Loucy (cell line): ENCODE measurements at regions not wholly inside any gene's neighbourhood (a gene's known extent, or its start where the extent isn't known, plus 50 kb on each side); places are given as distances from the start of the nearest gene placed in this dataset.

Source experiments
- H2AFZ ChIP-seq: fragments of 200-600 bp; sonication (generic); 2 replicates; pipeline ENCODE4 v1.6.0; 2016; ENCODE audit warnings: antibody characterized with exemption, mild to moderate bottlenecking, low read length, moderate library complexity
- H3F3A ChIP-seq: fragments of 200-600 bp; 2 replicates; pipeline ENCODE4 v1.6.0; 2016; ENCODE audit warnings: antibody characterized with exemption, low read depth, mild to moderate bottlenecking
- H3K27me3 ChIP-seq: fragments of 200-600 bp; sonication (generic); 2 replicates; pipeline ENCODE4 v1.6.1; 2014; ENCODE audit warnings: low read length, mild to moderate bottlenecking; ENCODE audit not compliant: insufficient read depth, poor library complexity, severe bottlenecking
- H3K36me3 ChIP-seq: fragments of 200-600 bp; sonication (generic); 2 replicates; pipeline ENCODE4 v1.6.1; 2016; ENCODE audit warnings: low read length; ENCODE audit not compliant: insufficient read depth
- H3K4me1 ChIP-seq: fragments of 200-600 bp; sonication (generic); 2 replicates; pipeline ENCODE4 v1.5.1; 2014; ENCODE audit warnings: low read length, mild to moderate bottlenecking; ENCODE audit not compliant: insufficient read depth, poor library complexity, severe bottlenecking
- H3K4me2 ChIP-seq: fragments of 200-600 bp; sonication (generic); 2 replicates; pipeline ENCODE4 v1.6.0; 2014; ENCODE audit warnings: antibody characterized with exemption, low read length, low read depth, mild to moderate bottlenecking; ENCODE audit not compliant: poor library complexity, severe bottlenecking
- H3K4me3 ChIP-seq: fragments of 200-600 bp; sonication (generic); 2 replicates; pipeline ENCODE4 v1.5.1; 2014; ENCODE audit warnings: low read length, mild to moderate bottlenecking, mixed read lengths; ENCODE audit not compliant: poor library complexity, severe bottlenecking
- H3K79me2 ChIP-seq: fragments of 200-600 bp; sonication (generic); 2 replicates; pipeline ENCODE4 v1.6.1; 2014; ENCODE audit warnings: low read length; ENCODE audit not compliant: insufficient read depth
- H3K9ac ChIP-seq: fragments of 200-600 bp; sonication (generic); 2 replicates; pipeline ENCODE4 v1.6.0; 2014; ENCODE audit warnings: mild to moderate bottlenecking, low read depth, low read length, moderate library complexity; ENCODE audit not compliant: poor library complexity, severe bottlenecking
- H3K9me2 ChIP-seq: fragments of 200-600 bp; sonication (generic); replicated peaks from 2 replicates; pipeline ENCODE4 v1.6.1; 2016; ENCODE audit warnings: low read depth, low read length, mixed read lengths
- H3K9me3 ChIP-seq: fragments of 200-600 bp; sonication (generic); 2 replicates; pipeline ENCODE4 v1.6.1; 2014; ENCODE audit warnings: mild to moderate bottlenecking, antibody characterized with exemption, low read length, low read depth; ENCODE audit not compliant: insufficient read depth
- H4K20me1 ChIP-seq: fragments of 200-600 bp; sonication (generic); 2 replicates; pipeline ENCODE4 v1.6.0; 2014; ENCODE audit warnings: antibody characterized with exemption, low read length, mild to moderate bottlenecking; ENCODE audit not compliant: insufficient read depth, poor library complexity, severe bottlenecking
- CTCF ChIP-seq: fragments of 200-600 bp; sonication (generic); conservative IDR thresholded peaks from 2 replicates; pipeline ENCODE4 v1.5.1; 2014; ENCODE audit warnings: mild to moderate bottlenecking, antibody characterized with exemption, low read length
- EZH2phosphoT487 ChIP-seq: fragments of 200-600 bp; IDR thresholded peaks from 2 replicates; pipeline ENCODE4 v1.6.1; 2018; ENCODE audit warnings: antibody characterized with exemption, mild to moderate bottlenecking, moderate library complexity, borderline replicate concordance

- Histone ChIP-seq H3K4me3 (no peak overlapping the region), H3K4me2 (peak overlapping the region; percentile 17), H3K9ac (peak overlapping the region; percentile 46), H3K36me3 (no peaks in the 10 kb centered on the region), H3K27me3 (no peaks in the 10 kb centered on the region), H3K4me1 (peaks cover 49% of the 10 kb centered on the region), H3K9me2 (no peaks in the 10 kb centered on the region), H2AFZ (peak overlapping the region; percentile 65), H4K20me1 (no peaks in the 10 kb centered on the region), H3K9me3 (no peaks in the 10 kb centered on the region), H3F3A (no peaks in the 10 kb centered on the region), H3K79me2 (no peaks in the 10 kb centered on the region)
- TF ChIP-seq CTCF, result peak; percentile 92
- no peak for TF ChIP-seq EZH2phosphoT487
Observed at GRCh38 chr3:34106879-34107278, 308.4 kb downstream of the PDCD6IP start.

- no peaks in the 10 kb centered on the region for H3K36me3 ChIP-seq
- H3K79me2 ChIP-seq, result no peaks in the 10 kb centered on the region
- H3K9me3 ChIP-seq, result no peaks in the 10 kb centered on the region
- H3F3A ChIP-seq, result no peaks in the 10 kb centered on the region
- no peak overlapping the region for H3K4me3 ChIP-seq
- no peaks in the 10 kb centered on the region for H3K27me3 ChIP-seq
- H4K20me1 ChIP-seq, result no peaks in the 10 kb centered on the region
- no peak overlapping the region for H2AFZ ChIP-seq
- TF ChIP-seq CTCF (no peak), EZH2phosphoT487 (no peak)
- peaks cover 43% of the 10 kb centered on the region for H3K4me1 ChIP-seq
- H3K9ac ChIP-seq, result peak overlapping the region; percentile 46
- H3K4me2 ChIP-seq, result no peak overlapping the region
- H3K9me2 ChIP-seq, result no peaks in the 10 kb centered on the region
Observed at GRCh38 chr3:34107669-34108068, 309.2 kb downstream of the PDCD6IP start.

- no peak overlapping the region for H2AFZ ChIP-seq
Observed at GRCh38 chr3:34109021-34109420, 310.6 kb downstream of the PDCD6IP start.

More at GRCh38 chr3:34109021-34109420, 310.6 kb downstream of the PDCD6IP start:
- Histone ChIP-seq H3K9me3 (no peaks in the 10 kb centered on the region), H3K4me2 (no peak overlapping the region), H4K20me1 (no peaks in the 10 kb centered on the region), H3K36me3 (no peaks in the 10 kb centered on the region), H3K79me2 (no peaks in the 10 kb centered on the region), H3K9me2 (no peaks in the 10 kb centered on the region), H3K27me3 (no peaks in the 10 kb centered on the region), H3K9ac (peak overlapping the region; percentile 7), H3K4me3 (no peak overlapping the region), H3K4me1 (peaks cover 46% of the 10 kb centered on the region), H3F3A (no peaks in the 10 kb centered on the region)
- TF ChIP-seq EZH2phosphoT487, result no peak
- TF ChIP-seq CTCF, result no peak
